ENCODE measurements at regions not wholly inside any gene's neighbourhood (a gene's known extent, or its start where the extent isn't known, plus 50 kb on each side); places are given as distances from the start of the nearest gene placed in this dataset.

DNA sequence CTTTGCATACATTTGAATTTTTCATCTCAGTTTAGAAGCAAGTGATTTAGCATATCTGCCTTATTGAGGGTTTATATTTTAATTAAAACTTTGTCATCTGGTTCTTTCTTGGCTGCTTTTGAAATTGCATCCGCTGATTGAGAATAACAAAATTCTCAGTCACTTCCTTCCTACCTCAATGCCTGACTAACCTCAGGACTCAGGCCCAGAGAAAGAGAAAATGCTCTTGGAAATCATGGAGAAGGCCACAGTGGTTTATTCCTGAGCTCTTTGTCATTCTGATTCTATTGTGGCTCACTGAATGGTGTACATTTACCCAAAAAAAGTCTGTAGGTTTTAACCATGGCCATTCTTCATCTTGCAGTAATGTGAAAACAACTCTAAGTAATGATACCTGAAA, 533.9 kb downstream of the TBL1XR1 start:
- intact Hi-C loops (cut with DNase I) = no loop called here
- no peaks in the 10 kb centered on the region for H3K9me3 ChIP-seq
- no peak overlapping the region for H3K27ac ChIP-seq
- TF ChIP-seq, protein P1, sequence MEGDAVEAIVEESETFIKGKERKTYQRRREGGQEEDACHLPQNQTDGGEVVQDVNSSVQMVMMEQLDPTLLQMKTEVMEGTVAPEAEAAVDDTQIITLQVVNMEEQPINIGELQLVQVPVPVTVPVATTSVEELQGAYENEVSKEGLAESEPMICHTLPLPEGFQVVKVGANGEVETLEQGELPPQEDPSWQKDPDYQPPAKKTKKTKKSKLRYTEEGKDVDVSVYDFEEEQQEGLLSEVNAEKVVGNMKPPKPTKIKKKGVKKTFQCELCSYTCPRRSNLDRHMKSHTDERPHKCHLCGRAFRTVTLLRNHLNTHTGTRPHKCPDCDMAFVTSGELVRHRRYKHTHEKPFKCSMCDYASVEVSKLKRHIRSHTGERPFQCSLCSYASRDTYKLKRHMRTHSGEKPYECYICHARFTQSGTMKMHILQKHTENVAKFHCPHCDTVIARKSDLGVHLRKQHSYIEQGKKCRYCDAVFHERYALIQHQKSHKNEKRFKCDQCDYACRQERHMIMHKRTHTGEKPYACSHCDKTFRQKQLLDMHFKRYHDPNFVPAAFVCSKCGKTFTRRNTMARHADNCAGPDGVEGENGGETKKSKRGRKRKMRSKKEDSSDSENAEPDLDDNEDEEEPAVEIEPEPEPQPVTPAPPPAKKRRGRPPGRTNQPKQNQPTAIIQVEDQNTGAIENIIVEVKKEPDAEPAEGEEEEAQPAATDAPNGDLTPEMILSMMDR (IDR thresholded peaks at IDR 0.05) = no peak
- peaks cover 0 to 3% of the 10 kb centered on the region in 2 donors for H3K4me1 ChIP-seq
- no peaks in the 10 kb centered on the region for H3K27me3 ChIP-seq
- no peak for DNase-seq (ENCODE audit: low spot score in 2 of 2)
- no peaks in the 10 kb centered on the region for H3K36me3 ChIP-seq
- H3K4me3 ChIP-seq = no peak overlapping the region

DNA sequence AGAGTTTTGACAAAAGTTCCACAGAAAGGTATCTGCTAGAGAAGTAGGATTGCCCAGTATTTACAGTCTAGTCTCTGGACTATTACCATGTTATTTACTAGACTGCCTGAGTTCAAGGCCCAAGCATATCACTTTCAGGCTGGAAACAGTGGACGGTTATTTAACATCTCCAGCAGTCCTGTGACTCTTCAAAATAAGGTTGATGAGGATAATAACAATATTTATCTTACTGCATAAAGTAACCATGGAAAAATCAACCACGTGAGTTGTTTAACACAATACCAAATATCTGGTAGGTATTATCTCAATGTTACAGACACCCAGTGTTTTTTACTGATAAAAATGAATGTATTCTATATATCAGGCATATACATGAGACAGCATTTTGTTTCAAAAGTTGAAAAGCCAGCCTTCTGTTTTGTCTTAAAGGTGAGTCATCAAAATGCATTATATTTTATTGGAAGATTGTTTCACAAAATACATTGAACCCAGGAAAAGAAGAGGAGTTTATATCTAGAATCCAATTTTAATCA, 535.8 kb downstream of the TBL1XR1 start:
- peaks cover 0 to 3% of the 10 kb centered on the region in 2 donors for H3K4me1 ChIP-seq
- intact Hi-C loops (cut with DNase I) = no loop called here
- DNase-seq (ENCODE audit: low spot score in 2 of 2) = no peak

DNA sequence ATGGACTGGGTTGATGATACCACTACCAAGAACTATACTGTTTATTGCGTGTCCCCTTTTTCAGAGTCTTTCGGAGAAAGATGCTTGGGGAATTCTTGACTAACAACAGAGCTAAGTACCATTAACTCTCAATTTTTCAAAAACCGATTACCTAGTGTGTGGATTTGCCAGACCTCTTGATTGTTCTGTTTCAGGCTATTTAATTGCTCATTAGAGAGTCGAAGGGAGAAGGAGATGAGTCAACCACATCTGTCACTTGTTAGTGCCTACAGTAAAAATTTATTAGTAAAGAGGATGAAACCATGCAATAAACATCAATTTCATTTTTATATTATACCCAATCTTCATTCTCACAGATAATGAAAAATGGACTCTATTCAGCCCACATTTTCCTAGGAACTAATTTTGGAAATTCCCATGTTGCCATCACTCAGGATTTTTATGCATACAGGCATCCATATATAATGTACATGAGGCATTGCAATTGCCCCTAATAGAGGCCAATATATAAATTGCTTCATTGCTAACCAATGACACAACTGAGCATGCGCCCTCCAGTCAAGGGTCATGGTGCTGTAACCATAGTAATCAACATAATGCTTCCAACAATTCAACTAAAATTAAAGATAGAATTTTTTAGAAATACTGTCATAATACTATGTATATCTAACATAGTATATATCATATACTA, 541.7 kb downstream of the TBL1XR1 start:
- Histone ChIP-seq H3K36me3 (no peaks in the 10 kb centered on the region), H3K9me3 (no peaks in the 10 kb centered on the region), H3K4me3 (no peak overlapping the region), H3K27ac (no peak overlapping the region), H3K4me1 (no peaks in the 10 kb centered on the region), H3K27me3 (no peaks in the 10 kb centered on the region)
- TF ChIP-seq, protein P1 (IDR thresholded peaks at IDR 0.05) = no peak
- intact Hi-C loops (cut with DNase I) = no loop called here
- no peak for DNase-seq (ENCODE audit: low spot score in 2 of 2)

More for the DNA sequence above, 535.8 kb downstream of the TBL1XR1 start:
- H3K27me3 ChIP-seq = no peaks in the 10 kb centered on the region
- no peak overlapping the region for H3K27ac ChIP-seq
- H3K36me3 ChIP-seq = no peaks in the 10 kb centered on the region
- TF ChIP-seq, protein P1 (IDR thresholded peaks at IDR 0.05) = no peak
- H3K9me3 ChIP-seq = no peaks in the 10 kb centered on the region
- no peak overlapping the region for H3K4me3 ChIP-seq

DNA sequence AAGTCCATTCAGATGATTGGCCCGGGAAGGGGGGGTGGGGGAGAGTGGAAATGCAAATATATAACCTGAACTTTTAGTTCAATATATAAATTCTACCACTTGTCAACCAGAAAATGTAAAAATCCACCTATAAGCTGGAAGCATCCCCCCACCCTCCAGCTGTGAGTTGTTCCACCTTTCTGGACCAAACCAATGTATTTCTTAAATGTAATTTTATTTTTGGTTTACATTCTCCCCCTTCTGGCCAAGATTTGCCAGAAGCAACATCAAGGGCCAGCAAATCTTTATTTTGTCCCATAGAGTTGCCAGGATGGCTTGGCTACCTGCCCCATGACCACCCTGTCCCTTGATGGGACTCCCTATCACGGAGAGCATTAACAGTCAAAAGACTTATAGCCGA, 545.7 kb downstream of the TBL1XR1 start:
- Histone ChIP-seq H3K4me3 (no peak overlapping the region), H3K27me3 (no peaks in the 10 kb centered on the region), H3K4me1 (no peaks in the 10 kb centered on the region), H3K36me3 (no peaks in the 10 kb centered on the region), H3K9me3 (no peaks in the 10 kb centered on the region), H3K27ac (no peak overlapping the region)
- intact Hi-C loops (cut with DNase I) = no loop called here
- TF ChIP-seq, protein P1 (IDR thresholded peaks at IDR 0.05) = no peak
- DNase-seq (ENCODE audit: low spot score in 2 of 2) = no peak

DNA sequence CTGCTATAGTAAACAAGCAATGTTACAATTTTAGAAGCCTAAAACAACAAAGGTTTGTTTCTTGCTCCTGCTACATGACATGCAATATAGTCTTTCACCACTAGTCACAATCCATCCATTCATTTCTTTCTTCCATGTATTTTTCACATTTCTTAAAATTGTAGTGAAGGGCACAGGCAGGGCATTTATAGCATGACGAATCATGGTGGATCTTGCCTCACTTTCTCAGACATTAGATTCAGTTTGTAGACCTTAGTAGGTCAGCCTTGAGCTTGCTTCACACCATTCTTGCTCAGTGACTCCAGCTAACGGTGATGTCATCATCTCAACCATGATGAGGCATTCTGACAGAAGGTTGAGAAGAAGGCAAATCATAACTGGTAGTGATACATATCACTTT, 546.8 kb downstream of the TBL1XR1 start:
- no peaks in the 10 kb centered on the region for H3K36me3 ChIP-seq
- TF ChIP-seq, protein P1 (IDR thresholded peaks at IDR 0.05) = no peak
- no peak for DNase-seq (ENCODE audit: low spot score in 2 of 2)
- H3K27ac ChIP-seq = no peak overlapping the region
- no peaks in the 10 kb centered on the region for H3K27me3 ChIP-seq
- intact Hi-C loops (cut with DNase I) = no loop called here
- no peaks in the 10 kb centered on the region for H3K4me1 ChIP-seq
- no peak overlapping the region for H3K4me3 ChIP-seq
- H3K9me3 ChIP-seq = no peaks in the 10 kb centered on the region
